ENCODE measurements at regions not wholly inside any gene's neighbourhood (a gene's known extent, or its start where the extent isn't known, plus 50 kb on each side); places are given as distances from the start of the nearest gene placed in this dataset.

DNA sequence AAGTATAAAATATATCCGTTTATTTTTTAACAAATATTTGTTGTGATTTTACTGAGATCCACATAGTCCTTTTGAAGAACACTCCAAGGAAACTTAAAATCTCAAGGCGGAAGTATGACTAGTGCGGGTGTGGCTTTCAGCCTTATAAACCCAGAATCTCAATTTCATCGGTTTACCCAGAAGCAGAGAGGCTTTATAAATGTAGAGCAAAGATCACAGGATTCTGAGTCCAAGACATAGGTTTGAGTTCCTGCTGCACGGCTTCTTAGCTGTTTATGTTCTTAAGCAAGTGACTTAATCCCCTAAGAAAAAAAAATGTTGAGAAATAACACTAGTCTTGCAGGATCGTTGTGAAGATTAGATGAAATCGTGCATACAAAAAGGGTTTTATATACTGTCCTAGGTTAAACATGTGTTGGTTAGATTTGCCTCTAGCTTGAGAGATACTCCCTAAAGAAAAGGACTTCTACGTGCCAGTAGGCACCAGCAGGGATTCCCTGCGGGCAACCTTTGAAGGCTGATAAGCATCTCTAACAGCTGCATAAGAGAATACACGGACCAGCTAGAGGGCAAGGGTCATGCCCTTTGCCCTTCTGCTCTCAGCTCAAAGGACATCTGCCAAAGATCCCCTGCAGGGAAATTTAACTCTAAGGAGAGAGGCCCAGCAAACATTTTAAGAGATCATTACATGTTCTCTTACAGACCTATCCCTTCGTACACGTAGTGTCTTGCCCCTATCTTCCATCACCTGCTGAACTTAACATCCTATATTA, 130.4 kb upstream of the MIR17HG start:
- no peak overlapping the region for H3K4me3 Mint-ChIP-seq
- H3K36me3 Mint-ChIP-seq (ENCODE audit: low read depth): no peaks in the 10 kb centered on the region
- DNase-seq (no peak), ATAC-seq (no peak)
- no peak overlapping the region for H3K27ac Mint-ChIP-seq
- H3K9me3 ChIP-seq (ENCODE audit: control insufficient read depth, low read length, poor library complexity, severe bottlenecking): no peaks in the 10 kb centered on the region
- peaks cover 6% of the 10 kb centered on the region for H3K27me3 Mint-ChIP-seq
- no peaks in the 10 kb centered on the region for H3K4me1 Mint-ChIP-seq

DNA sequence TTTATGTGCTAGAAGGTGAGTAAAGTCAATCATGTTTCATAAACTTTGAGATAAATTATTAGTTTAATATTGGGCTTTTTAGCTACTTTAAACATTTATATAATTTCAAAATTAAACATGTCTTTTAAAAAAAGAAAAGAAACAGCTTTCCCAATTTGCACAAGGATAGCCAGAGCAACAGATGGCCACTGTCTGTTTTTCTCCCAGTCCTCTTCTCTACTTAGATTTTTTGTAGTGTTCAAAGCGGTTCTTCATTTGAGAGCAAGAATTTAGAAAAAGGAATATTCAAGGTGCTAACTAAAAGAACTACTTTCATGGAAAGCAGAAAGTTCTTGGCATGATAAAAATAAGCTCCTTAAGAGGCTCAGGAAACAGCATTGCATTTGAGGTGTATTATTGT, 128.3 kb upstream of the MIR17HG start:
- no peaks in the 10 kb centered on the region for H3K4me1 Mint-ChIP-seq

DNA sequence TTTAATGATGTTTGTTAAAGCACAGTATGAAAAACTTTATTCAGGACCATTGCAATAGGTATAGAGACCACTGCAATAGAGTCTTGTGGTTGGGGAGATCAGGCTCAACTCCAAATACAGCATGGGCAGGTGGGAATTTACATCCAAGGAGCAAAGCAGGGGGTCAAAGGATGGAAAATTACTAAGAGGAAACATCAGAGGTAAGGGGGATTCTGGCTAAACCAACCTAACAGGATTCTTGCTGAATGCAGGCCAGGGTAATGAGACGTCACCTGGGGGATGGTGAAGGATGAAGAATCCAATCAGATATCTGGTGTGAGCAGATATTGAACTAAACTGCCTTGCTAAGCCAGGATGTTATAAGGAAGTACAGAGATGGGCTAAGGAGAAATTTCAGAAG, 126.6 kb upstream of the MIR17HG start:
- H3K27ac Mint-ChIP-seq: no peak overlapping the region
- H3K4me1 Mint-ChIP-seq: no peaks in the 10 kb centered on the region
- ATAC-seq (no peak), DNase-seq (no peak)
- H3K27me3 Mint-ChIP-seq: peaks cover 6% of the 10 kb centered on the region
- H3K9me3 ChIP-seq (ENCODE audit: control insufficient read depth, low read length, poor library complexity, severe bottlenecking): no peaks in the 10 kb centered on the region
- no peak overlapping the region for H3K4me3 Mint-ChIP-seq
- no peaks in the 10 kb centered on the region for H3K36me3 Mint-ChIP-seq (ENCODE audit: low read depth)

More for the DNA sequence above, 128.3 kb upstream of the MIR17HG start:
- no peak for DNase-seq
- Mint-ChIP-seq H3K4me3 (no peak overlapping the region), H3K27me3 (peaks cover 4% of the 10 kb centered on the region), H3K36me3 (ENCODE audit: low read depth) (no peaks in the 10 kb centered on the region), H3K27ac (no peak overlapping the region)
- no peaks in the 10 kb centered on the region for H3K9me3 ChIP-seq (ENCODE audit: control insufficient read depth, low read length, poor library complexity, severe bottlenecking)
- no peak for ATAC-seq

DNA sequence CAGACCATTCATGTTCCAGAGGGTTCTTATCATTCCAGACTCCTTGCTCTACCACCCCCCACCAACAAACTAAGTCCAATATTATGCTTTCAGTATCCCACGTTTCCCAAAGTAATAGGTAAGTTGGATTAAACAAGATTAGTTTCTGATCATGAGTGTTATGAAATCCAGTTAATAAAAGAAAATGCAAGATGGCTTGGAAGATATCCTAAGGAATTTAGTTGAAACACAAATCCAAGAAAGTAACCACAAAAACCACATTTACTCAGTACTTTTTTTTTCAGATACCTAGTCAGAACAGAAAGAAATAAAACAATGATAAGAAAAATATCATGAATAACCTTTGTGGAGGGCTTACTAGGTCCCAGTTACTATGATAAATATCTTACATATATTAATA, 119.4 kb upstream of the MIR17HG start:
- ATAC-seq: no peak
- Mint-ChIP-seq H3K4me1 (no peaks in the 10 kb centered on the region), H3K27me3 (peaks cover 14% of the 10 kb centered on the region), H3K27ac (no peak overlapping the region), H3K36me3 (ENCODE audit: low read depth) (no peaks in the 10 kb centered on the region), H3K4me3 (no peak overlapping the region)
- H3K9me3 ChIP-seq (ENCODE audit: control insufficient read depth, low read length, poor library complexity, severe bottlenecking): no peaks in the 10 kb centered on the region
- no peak for DNase-seq

DNA sequence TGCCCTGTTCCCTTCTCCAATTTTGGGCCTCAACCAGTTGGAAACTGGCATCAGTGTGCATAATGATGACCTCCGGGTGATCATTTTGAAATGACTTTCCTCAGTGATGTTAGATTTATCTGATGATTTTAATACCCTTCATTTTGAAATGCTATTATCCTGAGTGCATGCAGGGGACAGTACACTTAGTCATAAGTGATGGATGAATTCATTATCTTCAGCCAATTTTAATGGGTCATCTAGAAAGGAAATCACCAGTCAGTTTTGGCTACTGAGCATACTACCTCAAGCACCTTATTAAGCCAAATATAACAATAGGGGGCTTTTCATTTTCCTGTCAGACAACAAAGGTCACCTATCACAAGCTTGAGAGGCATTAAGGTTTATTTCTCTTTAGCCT, 118.5 kb upstream of the MIR17HG start:
- ATAC-seq: no peak
- Mint-ChIP-seq H3K27me3 (peaks cover 11% of the 10 kb centered on the region), H3K27ac (no peak overlapping the region)

DNA sequence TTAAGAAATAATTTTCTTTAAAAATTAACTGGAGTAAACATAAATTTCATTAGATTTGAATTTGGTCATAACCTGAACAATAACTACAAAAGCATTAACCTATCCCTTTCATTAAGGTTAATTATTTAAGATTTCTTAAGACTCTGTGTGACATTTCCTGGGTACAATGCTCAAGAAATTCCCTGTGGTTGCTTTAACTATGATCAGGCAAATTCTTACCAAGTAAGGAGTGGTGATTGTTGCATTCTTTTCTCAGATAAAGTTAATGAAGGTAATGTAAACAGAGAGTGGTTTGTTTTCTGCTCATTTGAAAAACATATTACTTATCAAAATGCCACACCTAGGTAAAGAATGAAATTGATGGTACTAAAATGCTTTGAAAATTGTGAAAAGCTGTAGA, 114.8 kb upstream of the MIR17HG start:
- H3K36me3 Mint-ChIP-seq (ENCODE audit: low read depth): no peaks in the 10 kb centered on the region
- H3K27ac Mint-ChIP-seq: no peak overlapping the region
- no peaks in the 10 kb centered on the region for H3K9me3 ChIP-seq (ENCODE audit: control insufficient read depth, low read length, poor library complexity, severe bottlenecking)
- no peaks in the 10 kb centered on the region for H3K4me1 Mint-ChIP-seq
- no peak for DNase-seq
- no peak for ATAC-seq
- H3K27me3 Mint-ChIP-seq: peaks cover 5% of the 10 kb centered on the region
- H3K4me3 Mint-ChIP-seq: no peak overlapping the region

More for the DNA sequence above, 118.5 kb upstream of the MIR17HG start:
- H3K4me3 Mint-ChIP-seq: no peak overlapping the region
- no peaks in the 10 kb centered on the region for H3K4me1 Mint-ChIP-seq
- no peaks in the 10 kb centered on the region for H3K9me3 ChIP-seq (ENCODE audit: control insufficient read depth, low read length, poor library complexity, severe bottlenecking)
- DNase-seq: no peak
- H3K36me3 Mint-ChIP-seq (ENCODE audit: low read depth): no peaks in the 10 kb centered on the region

DNA sequence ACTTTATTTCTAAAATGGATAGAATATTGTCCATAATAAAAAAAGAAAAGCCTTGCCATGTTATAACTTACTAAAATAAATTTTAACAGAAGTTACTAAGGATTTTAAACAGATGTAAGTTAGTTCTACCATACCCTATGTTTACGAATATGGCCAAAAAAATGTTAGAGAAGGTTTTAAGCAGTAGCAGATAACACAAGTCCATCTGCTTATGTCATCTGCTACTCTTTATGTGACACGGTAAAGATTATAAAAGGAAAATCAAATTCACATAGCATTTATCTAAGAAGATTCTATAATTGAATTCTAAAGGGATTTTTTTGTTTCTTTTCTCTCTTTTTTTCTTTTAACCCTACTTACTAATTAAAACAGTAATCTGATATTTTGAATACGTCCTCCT, 114.2 kb upstream of the MIR17HG start:
- Mint-ChIP-seq H3K27ac (no peak overlapping the region), H3K27me3 (peaks cover 5% of the 10 kb centered on the region), H3K4me3 (no peak overlapping the region), H3K4me1 (no peaks in the 10 kb centered on the region), H3K36me3 (ENCODE audit: low read depth) (no peaks in the 10 kb centered on the region)
- DNase-seq: no peak
- ATAC-seq: no peak
- no peaks in the 10 kb centered on the region for H3K9me3 ChIP-seq (ENCODE audit: control insufficient read depth, low read length, poor library complexity, severe bottlenecking)

DNA sequence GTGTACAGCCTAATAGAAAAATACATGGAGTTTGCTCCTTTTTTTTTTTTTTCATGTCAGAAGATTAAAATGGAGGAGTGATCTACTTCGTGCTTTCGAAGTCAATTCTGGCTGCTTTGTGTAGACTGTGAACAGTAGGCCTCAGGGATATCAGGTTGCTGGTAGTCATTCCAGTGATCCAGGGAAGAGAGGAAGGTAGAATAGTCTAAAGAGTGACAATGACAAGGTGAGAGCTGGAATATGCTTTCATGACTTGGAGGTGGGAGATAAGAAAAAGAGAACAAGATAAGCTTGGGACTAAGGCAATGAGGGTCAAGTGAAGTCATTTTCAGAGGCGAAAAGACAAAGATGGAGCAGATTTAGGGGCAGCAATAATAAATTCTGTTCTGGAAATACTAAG, 111.3 kb upstream of the MIR17HG start:
- Mint-ChIP-seq H3K4me1 (no peaks in the 10 kb centered on the region), H3K27ac (no peak overlapping the region), H3K27me3 (no peaks in the 10 kb centered on the region), H3K36me3 (ENCODE audit: low read depth) (no peaks in the 10 kb centered on the region), H3K4me3 (no peak overlapping the region)
- DNase-seq (no peak), ATAC-seq (no peak)
- H3K9me3 ChIP-seq (ENCODE audit: control insufficient read depth, low read length, poor library complexity, severe bottlenecking): no peaks in the 10 kb centered on the region

DNA sequence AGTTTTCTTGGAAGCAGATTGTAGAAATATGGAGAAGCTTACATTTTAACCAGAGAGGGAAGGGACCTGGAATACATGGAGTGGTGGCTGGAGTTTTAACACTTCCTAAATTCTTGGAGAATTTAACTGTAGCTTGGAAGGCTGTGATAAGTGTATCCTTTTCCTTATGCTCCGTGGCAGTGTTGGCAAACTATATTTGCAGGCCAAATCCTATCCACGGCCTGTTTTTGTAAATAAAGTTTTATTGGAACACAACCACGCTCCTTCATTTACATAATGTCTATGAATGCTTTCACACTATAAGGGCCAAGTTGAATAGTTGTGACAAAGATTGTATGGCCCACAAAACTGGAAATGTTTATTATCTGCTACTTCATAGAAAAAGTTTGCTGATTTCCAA, 110.6 kb upstream of the MIR17HG start:
- no peak overlapping the region for H3K4me3 Mint-ChIP-seq
- H3K36me3 Mint-ChIP-seq (ENCODE audit: low read depth): no peaks in the 10 kb centered on the region
- DNase-seq: no peak
- no peaks in the 10 kb centered on the region for H3K27me3 Mint-ChIP-seq
- H3K9me3 ChIP-seq (ENCODE audit: control insufficient read depth, low read length, poor library complexity, severe bottlenecking): no peaks in the 10 kb centered on the region
- ATAC-seq: no peak
- H3K4me1 Mint-ChIP-seq: no peaks in the 10 kb centered on the region
- H3K27ac Mint-ChIP-seq: no peak overlapping the region

DNA sequence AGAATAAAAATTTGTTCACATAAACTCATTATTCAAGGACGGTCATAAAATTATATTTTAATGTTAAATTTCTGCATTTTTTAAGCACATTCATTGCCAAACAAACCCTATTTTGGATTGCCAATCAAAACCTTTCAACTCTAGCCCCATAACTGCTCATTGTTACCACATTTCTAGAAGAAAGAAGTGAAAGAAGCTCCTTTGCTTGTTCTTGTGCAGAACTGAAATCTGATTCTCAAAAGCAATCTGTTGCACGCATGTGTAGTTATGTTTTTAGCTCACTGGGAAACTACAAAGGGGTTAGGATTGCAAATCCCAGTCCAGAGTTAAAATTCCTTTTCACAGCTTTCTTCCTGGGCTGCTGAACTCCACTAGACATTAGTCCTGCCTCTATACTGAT, 109.5 kb upstream of the MIR17HG start:
- H3K4me1 Mint-ChIP-seq: no peaks in the 10 kb centered on the region
- no peaks in the 10 kb centered on the region for H3K36me3 Mint-ChIP-seq (ENCODE audit: low read depth)
- ATAC-seq (no peak), DNase-seq (no peak)
- peaks cover 2% of the 10 kb centered on the region for H3K27me3 Mint-ChIP-seq
- H3K27ac Mint-ChIP-seq: no peak overlapping the region
- H3K9me3 ChIP-seq (ENCODE audit: control insufficient read depth, low read length, poor library complexity, severe bottlenecking): no peaks in the 10 kb centered on the region
- no peak overlapping the region for H3K4me3 Mint-ChIP-seq

DNA sequence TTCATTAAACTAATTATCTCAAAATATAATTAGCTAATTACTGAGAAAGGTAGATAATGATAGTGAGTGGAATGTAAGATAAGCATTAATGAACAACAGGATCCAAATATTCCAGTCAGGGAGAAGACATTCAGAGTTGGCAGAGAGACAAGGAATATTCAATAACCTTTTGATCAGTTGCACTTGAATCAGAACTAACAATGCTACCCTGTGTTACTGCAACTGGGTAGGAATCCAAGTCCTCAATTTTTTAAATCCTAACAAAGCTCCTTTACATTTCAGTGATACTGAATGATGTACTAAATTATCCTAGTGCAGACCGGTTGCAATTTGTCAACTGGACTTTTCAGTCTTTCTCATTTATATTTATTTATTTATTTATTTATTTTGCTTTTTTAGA, 107.1 kb upstream of the MIR17HG start:
- no peaks in the 10 kb centered on the region for H3K36me3 Mint-ChIP-seq (ENCODE audit: low read depth)
- peaks cover 16% of the 10 kb centered on the region for H3K27me3 Mint-ChIP-seq
- DNase-seq (no peak), ATAC-seq (no peak)
- no peak overlapping the region for H3K27ac Mint-ChIP-seq
- H3K4me3 Mint-ChIP-seq: no peak overlapping the region
- no peaks in the 10 kb centered on the region for H3K9me3 ChIP-seq (ENCODE audit: control insufficient read depth, low read length, poor library complexity, severe bottlenecking)
- no peaks in the 10 kb centered on the region for H3K4me1 Mint-ChIP-seq

DNA sequence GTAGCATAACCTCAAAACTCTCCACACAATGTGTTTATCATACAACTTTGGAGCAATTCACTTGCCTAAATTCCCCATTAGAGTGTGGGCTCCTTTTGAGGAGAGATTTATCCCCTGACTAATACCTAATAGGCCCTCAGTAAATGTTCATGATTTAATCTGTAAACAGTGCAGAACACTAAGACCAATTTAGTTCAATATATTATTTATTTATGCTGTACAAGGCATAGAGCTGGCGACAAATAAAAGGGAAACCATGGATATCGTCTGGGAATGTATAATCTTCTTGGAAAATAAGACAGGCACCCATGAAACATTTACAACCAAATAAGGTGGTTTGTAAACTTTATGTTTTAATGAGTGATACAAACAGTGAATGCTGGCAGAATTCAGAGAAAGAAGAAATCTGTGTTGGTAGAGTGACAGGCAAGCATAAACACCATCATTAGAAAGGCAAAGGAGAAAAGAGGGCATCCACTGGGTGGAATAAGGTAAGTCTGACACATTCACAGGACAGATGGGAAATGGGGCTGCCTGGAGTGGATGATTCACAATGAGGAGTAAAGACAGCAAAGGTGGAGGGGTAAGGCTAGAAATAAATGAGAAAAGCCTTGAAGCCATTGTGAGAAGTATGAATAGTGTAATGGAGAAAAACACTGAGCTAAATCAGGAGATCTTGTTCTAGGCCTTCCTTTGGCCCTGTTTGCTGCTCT, 106.1 kb upstream of the MIR17HG start:
- no peak overlapping the region for H3K4me3 Mint-ChIP-seq
- no peak for DNase-seq
- no peaks in the 10 kb centered on the region for H3K4me1 Mint-ChIP-seq
- no peaks in the 10 kb centered on the region for H3K9me3 ChIP-seq (ENCODE audit: control insufficient read depth, low read length, poor library complexity, severe bottlenecking)
- no peak overlapping the region for H3K27ac Mint-ChIP-seq
- peaks cover 25% of the 10 kb centered on the region for H3K27me3 Mint-ChIP-seq
- no peaks in the 10 kb centered on the region for H3K36me3 Mint-ChIP-seq (ENCODE audit: low read depth)
- ATAC-seq: no peak

DNA sequence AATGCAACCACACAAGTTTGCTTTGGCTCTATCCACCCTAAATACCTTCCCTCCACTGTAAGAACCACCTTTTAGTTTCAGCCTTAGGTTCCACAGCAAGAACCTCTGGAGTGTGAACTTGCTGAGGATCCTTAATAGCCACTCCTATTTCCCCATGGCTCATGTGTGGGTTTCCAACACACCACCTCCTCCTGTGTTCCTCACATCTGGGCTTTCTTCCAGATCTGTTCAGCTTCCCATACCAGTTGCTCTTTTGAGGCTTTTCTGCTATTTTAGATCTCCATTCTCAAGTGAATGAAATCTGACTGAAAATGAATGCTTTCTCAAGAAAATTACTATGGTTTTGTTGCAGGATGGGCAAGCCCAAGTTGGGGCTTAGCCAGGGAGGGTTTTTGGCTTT, 104.8 kb upstream of the MIR17HG start:
- Mint-ChIP-seq H3K27me3 (peaks cover 28% of the 10 kb centered on the region), H3K4me3 (no peak overlapping the region), H3K36me3 (ENCODE audit: low read depth) (no peaks in the 10 kb centered on the region), H3K4me1 (no peaks in the 10 kb centered on the region), H3K27ac (no peak overlapping the region)
- DNase-seq: no peak
- ATAC-seq: no peak
- no peaks in the 10 kb centered on the region for H3K9me3 ChIP-seq (ENCODE audit: control insufficient read depth, low read length, poor library complexity, severe bottlenecking)

DNA sequence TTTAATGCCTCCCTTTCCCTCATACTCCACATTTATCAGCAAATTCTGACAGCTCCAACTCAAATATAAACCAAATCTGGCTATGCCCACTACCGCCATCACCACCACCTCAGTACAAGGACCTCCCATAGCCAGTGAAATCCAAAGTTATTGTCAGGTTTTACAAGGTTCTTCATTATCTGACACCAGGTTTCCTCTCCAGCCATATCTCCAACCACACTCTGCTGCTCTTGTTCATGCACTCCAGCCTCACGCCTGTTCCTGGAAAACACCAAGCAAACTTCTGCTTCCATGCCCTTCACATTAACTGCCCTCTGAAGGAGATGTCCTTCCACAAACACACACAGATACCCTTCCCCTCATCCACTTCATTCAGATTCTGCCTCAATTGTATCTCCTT, 102.2 kb upstream of the MIR17HG start:
- DNase-seq (no peak), ATAC-seq (no peak)
- Mint-ChIP-seq H3K36me3 (ENCODE audit: low read depth) (no peaks in the 10 kb centered on the region), H3K4me1 (peaks cover 4% of the 10 kb centered on the region), H3K4me3 (no peak overlapping the region), H3K27me3 (peaks cover 44% of the 10 kb centered on the region), H3K27ac (no peak overlapping the region)
- H3K9me3 ChIP-seq (ENCODE audit: control insufficient read depth, low read length, poor library complexity, severe bottlenecking): no peaks in the 10 kb centered on the region

Measured in T-helper 17 cell (primary cell).